PC-3 (cell line): ENCODE measurements at regions not wholly inside any gene's neighbourhood (a gene's known extent, or its start where the extent isn't known, plus 50 kb on each side); places are given as distances from the start of the nearest gene placed in this dataset.

Experiments
- ATAC-seq: fragments of 200-7000 bp; cut with Tn5 transposase; 2 replicates; pipeline ENCODE4 v1.9.1; 2020; ENCODE audit warnings: mild to moderate bottlenecking, moderate library complexity
- BruUV-seq: library from RNA; stranded (reverse); fragments of 400-500 nt; replicated peaks from 2 replicates; lab custom pipeline; 2021; lab: Mats Ljungman, UMichigan
- CTCF ChIA-PET: fragments of 300-600 bp; sonication (Branson Sonifier 250); formaldehyde crosslinking; loops from one replicate; lab custom pipeline; 2022; ENCODE audit warnings: antibody characterized with exemption; lab: Charles Lee
- POLR2A ChIA-PET: fragments of 300-600 bp; sonication (Branson Sonifier 250); formaldehyde crosslinking; loops from one replicate; lab custom pipeline; 2022; ENCODE audit warnings: antibody characterized with exemption; ENCODE audit not compliant: unreplicated experiment; lab: Charles Lee
- DNase-seq: peaks from one replicate; pipeline ENCODE4 v3.0.0-alpha.2; 2015
- H2AFZ ChIP-seq: fragments of 300-600 bp; sonication (generic); 2 replicates; pipeline ENCODE4 v1.6.0; 2016; ENCODE audit warnings: antibody characterized with exemption, low read length
- H3F3A ChIP-seq: fragments of 300-600 bp; sonication (generic); one replicate; pipeline ENCODE4 v1.6.0; 2017; ENCODE audit warnings: antibody characterized with exemption, low read length, control low read depth, mild to moderate bottlenecking; ENCODE audit not compliant: unreplicated experiment
- H3K27ac ChIP-seq: fragments of 300-600 bp; sonication (generic); 2 replicates; pipeline ENCODE4 v1.5.1; 2016; ENCODE audit warnings: mild to moderate bottlenecking, low read length
- H3K27me3 ChIP-seq: fragments of 300-600 bp; sonication (generic); 2 replicates; pipeline ENCODE4 v1.6.1; 2016; ENCODE audit warnings: low read length, mixed read lengths
- H3K36me3 ChIP-seq: fragments of 300-600 bp; sonication (generic); 2 replicates; pipeline ENCODE4 v1.6.1; 2016; ENCODE audit warnings: low read depth, mixed run types, low read length, mixed read lengths
- H3K4me1 ChIP-seq: fragments of 300-600 bp; sonication (generic); 2 replicates; pipeline ENCODE4 v1.5.1; 2016; ENCODE audit warnings: low read length; ENCODE audit not compliant: insufficient read depth
- H3K4me2 ChIP-seq: fragments of 300-600 bp; sonication (generic); 2 replicates; pipeline ENCODE4 v1.6.0; 2016; ENCODE audit warnings: low read length
- H3K4me3 ChIP-seq: fragments of 300-600 bp; sonication (generic); 2 replicates; pipeline ENCODE4 v1.5.1; 2016; ENCODE audit warnings: mild to moderate bottlenecking, low read length, mixed read lengths
- H3K79me2 ChIP-seq: fragments of 300-600 bp; sonication (generic); 2 replicates; pipeline ENCODE4 v1.6.1; 2017; ENCODE audit warnings: low read length, mixed read lengths
- H3K9ac ChIP-seq: fragments of 300-600 bp; sonication (generic); 2 replicates; pipeline ENCODE4 v1.6.0; 2016; ENCODE audit warnings: mild to moderate bottlenecking, low read length
- H3K9me2 ChIP-seq: fragments of 300-600 bp; sonication (generic); replicated peaks from 2 replicates; pipeline ENCODE4 v1.6.1; 2016; ENCODE audit warnings: mixed run types, low read length, mixed read lengths
- H3K9me3 ChIP-seq: fragments of 300-600 bp; sonication (generic); 2 replicates; pipeline ENCODE4 v1.6.1; 2016; ENCODE audit warnings: low read length, mixed read lengths
- H4K20me1 ChIP-seq: fragments of 300-600 bp; sonication (generic); 2 replicates; pipeline ENCODE4 v1.6.1; 2016; ENCODE audit warnings: low read length, mixed read lengths
- CTCF ChIP-seq: fragments of 300-600 bp; sonication (generic); conservative IDR thresholded peaks from 2 replicates; pipeline ENCODE4 v1.5.1; 2017; ENCODE audit warnings: antibody characterized with exemption, low read depth, mild to moderate bottlenecking, low read length
- EZH2 ChIP-seq: fragments of 300-600 bp; sonication (generic); IDR thresholded peaks from one replicate; pipeline ENCODE4 v1.6.1; 2017; ENCODE audit warnings: antibody characterized with exemption, mild to moderate bottlenecking, low read length; ENCODE audit not compliant: unreplicated experiment
- EZH2phosphoT487 ChIP-seq: fragments of 300-600 bp; sonication (generic); IDR thresholded peaks from 2 replicates; pipeline ENCODE4 v1.6.1; 2018; ENCODE audit warnings: mild to moderate bottlenecking, antibody characterized with exemption, low read length, borderline replicate concordance
- intact Hi-C: fragments of 100-400 bp; cut with micrococcal nuclease; formaldehyde crosslinking; loops from 2 replicates; pipeline ENCODE4 v1.9.0; 2023

- Histone ChIP-seq H4K20me1 (no peaks in the 10 kb centered on the region), H3K27me3 (no peaks in the 10 kb centered on the region), H3K9ac (no peak overlapping the region), H3K27ac (no peak overlapping the region), H3K9me3 (no peaks in the 10 kb centered on the region), H3K36me3 (no peaks in the 10 kb centered on the region), H3K4me1 (peaks cover 39% of the 10 kb centered on the region), H3K4me3 (no peak overlapping the region), H3K4me2 (no peak overlapping the region), H3F3A (peaks cover 9% of the 10 kb centered on the region), H2AFZ (no peak overlapping the region), H3K9me2 (no peaks in the 10 kb centered on the region), H3K79me2 (no peaks in the 10 kb centered on the region)
- BruUV-seq, result no TSS peak
- CTCF ChIA-PET, result no interaction called here
- POLR2A ChIA-PET, result no interaction called here
- intact Hi-C loops, result no loop called here
- no peak for TF ChIP-seq EZH2
- no peak for TF ChIP-seq EZH2phosphoT487
- no peak for TF ChIP-seq CTCF
- DNase-seq, result no peak
- no peak for ATAC-seq
Measured at GRCh38 chr3:57009802-57010201, 50.7 kb upstream of the SPATA12 start.

- H3K9ac ChIP-seq, result no peak overlapping the region
- no peak overlapping the region for H3K4me2 ChIP-seq
- no peaks in the 10 kb centered on the region for H3K9me3 ChIP-seq
- POLR2A ChIA-PET, result no interaction called here
- H3K4me3 ChIP-seq, result no peak overlapping the region
- H3F3A ChIP-seq, result peaks cover 9% of the 10 kb centered on the region
- H3K36me3 ChIP-seq, result no peaks in the 10 kb centered on the region
- DNase-seq (no peak), ATAC-seq (no peak)
- CTCF ChIA-PET, result no interaction called here
- no peaks in the 10 kb centered on the region for H3K27me3 ChIP-seq
- H3K4me1 ChIP-seq, result peaks cover 36% of the 10 kb centered on the region
- intact Hi-C loops, result no loop called here
- H4K20me1 ChIP-seq, result no peaks in the 10 kb centered on the region
- H2AFZ ChIP-seq, result no peak overlapping the region
- TF ChIP-seq EZH2phosphoT487 (no peak), EZH2 (no peak), CTCF (no peak)
- BruUV-seq, result no TSS peak
- H3K9me2 ChIP-seq, result no peaks in the 10 kb centered on the region
- no peaks in the 10 kb centered on the region for H3K79me2 ChIP-seq
- no peak overlapping the region for H3K27ac ChIP-seq
Measured at GRCh38 chr3:57009367-57009766, 51.1 kb upstream of the SPATA12 start.

- H3K36me3 ChIP-seq, result no peaks in the 10 kb centered on the region
- H3K4me2 ChIP-seq, result peak overlapping the region; percentile 75
- no peaks in the 10 kb centered on the region for H3K9me3 ChIP-seq
- intact Hi-C loops, result loop anchor here (1.0 to 2.0 kb wide), 3 partner anchors 53 to 163 kb away; partner anchors contain the start of gene SPATA12
- POLR2A ChIA-PET, result interaction anchor here (0.5 kb wide), 1 partner anchor 1590 kb away, joined by 3 read pairs; no protein-coding TSS in a partner anchor
- BruUV-seq, result no TSS peak
- peaks cover 30% of the 10 kb centered on the region for H3K4me1 ChIP-seq
- peak overlapping the region; percentile 53 for H2AFZ ChIP-seq
- ATAC-seq (peak; percentile 92), DNase-seq (peak; percentile 83)
- H3K4me3 ChIP-seq, result peak overlapping the region; percentile 45; the same call in 1 of the 2 replicates
- H3K9ac ChIP-seq, result peak overlapping the region; percentile 59
- H3K27ac ChIP-seq, result peak overlapping the region; percentile 90
- H4K20me1 ChIP-seq, result no peaks in the 10 kb centered on the region
- no peak for TF ChIP-seq CTCF
- no peak for TF ChIP-seq EZH2
- TF ChIP-seq EZH2phosphoT487, result no peak
- no peaks in the 10 kb centered on the region for H3K9me2 ChIP-seq
- CTCF ChIA-PET, result interaction anchor here (0.6 kb wide), 1 partner anchor 623 kb away, joined by 3 read pairs; no protein-coding TSS in a partner anchor
- H3K79me2 ChIP-seq, result no peaks in the 10 kb centered on the region
- peaks cover 9% of the 10 kb centered on the region for H3F3A ChIP-seq
- no peaks in the 10 kb centered on the region for H3K27me3 ChIP-seq
Measured at GRCh38 chr3:57007521-57008460, 52.7 kb upstream of the SPATA12 start.
